Right lobe of liver (tissue), 6 donors: ENCODE measurements at regions not wholly inside any gene's neighbourhood (a gene's known extent, or its start where the extent isn't known, plus 50 kb on each side); places are given as distances from the start of the nearest gene placed in this dataset.
"Not testable (repeated sequence)": the region's sequence is repeated elsewhere in the genome, so short reads cannot be mapped to it uniquely, and the experiment has no call there.

Source experiments
- ATAC-seq, 4 donors: fragments of 200-7000 bp; cut with Tn5 transposase; one replicate each; pipeline ENCODE4 v1.9.1; 2020; ENCODE audit warnings: mild to moderate bottlenecking in 4 of 4, moderate library complexity in 4 of 4
- DNase-seq, 3 donors: peaks; one replicate each; pipeline ENCODE4 v3.0.0-alpha.2; 2020
- H3K27ac ChIP-seq, 3 donors: fragments of 200-600 bp; one replicate each; pipeline ENCODE4 v1.8.0; 2022
- H3K27me3 ChIP-seq, 2 donors: fragments of 200-600 bp; one replicate each; pipeline ENCODE4 v1.8.0; 2022
- H3K36me3 ChIP-seq, 4 donors: fragments of 200-600 bp; sonication (generic) in 1 of 4; one replicate each; pipeline versions ENCODE4 v1.5.1 to v1.8.0; 2017 to 2022; ENCODE audit warnings: control low read depth in 1 of 4
- H3K4me1 ChIP-seq, 4 donors: fragments of 200-600 bp; sonication (generic) in 1 of 4; one replicate each; pipeline versions ENCODE4 v1.5.1 to v1.8.0; 2017 to 2022; ENCODE audit warnings: control low read depth in 1 of 4
- H3K4me3 ChIP-seq, 3 donors: fragments of 200-600 bp; one replicate each; pipeline ENCODE4 v1.8.0; 2022
- H3K9me3 ChIP-seq, 4 donors: fragments of 200-600 bp; sonication (generic) in 1 of 4; one replicate each; pipeline versions ENCODE4 v1.5.1 to v1.8.0; 2017 to 2022; ENCODE audit warnings: control low read depth in 1 of 4
- POLR2A ChIP-seq: fragments of 450-650 bp; IDR thresholded peaks from one replicate; pipeline ENCODE4 v1.6.1; 2017; ENCODE audit warnings: antibody characterized with exemption, mild to moderate bottlenecking
- WGBS: methylation state at CpG from one replicate; pipeline ENCODE4 v1.1.6; 2018; ENCODE audit warnings: low coverage, low lambda C conversion rate; ENCODE audit not compliant: insufficient coverage; ENCODE audit errors: missing lambda C conversion rate; 5-methylcytosine and 5-hydroxymethylcytosine counted together
- intact Hi-C, 2 donors: fragments of 100-400 bp; cut with DNase I; formaldehyde crosslinking; loops; one replicate each; pipeline versions ENCODE4 v1.11.2 to v1.14.1; 2022
- TF ChIP-seq, protein P1 (sequence below), 4 donors: fragments of 200-600 bp in 3 of 4; fragments of 450-650 bp in 1 of 4; IDR thresholded peaks; one replicate each; pipeline versions ENCODE4 v1.5.1 to v1.8.0; 2016 to 2022; ENCODE audit warnings: antibody characterized with exemption in 4 of 4, mild to moderate bottlenecking in 2 of 4
- donor health status: DM: no; HTN: yes; CAD: no.
- donor health status: DM: no; HTN: no; CAD: no.
- donor health status: DM: no; HTN: no; CAD: no.
- donor health status: DM: no; HTN: yes; CAD: no.
- donor health status: DM: no; HTN: yes; CAD: no.

DNA sequence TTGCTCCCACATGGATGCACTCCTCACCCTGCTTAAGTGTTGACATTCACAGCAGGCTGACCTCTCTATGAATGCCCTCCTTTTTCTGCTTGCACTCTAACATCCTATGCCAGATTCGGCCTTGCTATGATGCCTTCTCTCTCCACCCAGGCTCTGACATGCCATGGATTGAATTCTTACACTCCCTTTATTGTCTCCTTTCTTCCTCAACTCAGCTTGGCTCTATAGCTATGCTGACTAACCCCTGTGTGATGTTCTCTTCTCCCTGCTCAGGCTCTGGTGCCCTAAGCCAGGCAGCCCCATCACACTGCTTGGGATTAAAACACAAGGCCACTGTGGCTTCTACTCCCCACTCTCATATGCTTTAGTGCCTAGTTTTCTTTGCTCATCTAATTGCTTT, 563.7 kb downstream of the NSUN3 start:
- Histone ChIP-seq H3K36me3 (no peaks in the 10 kb centered on the region), H3K27ac (no peak overlapping the region), H3K4me1 (no peaks in the 10 kb centered on the region), H3K4me3 (no peak overlapping the region), H3K27me3 (no peaks in the 10 kb centered on the region), H3K9me3 (no peaks in the 10 kb centered on the region)
- ATAC-seq, result no peak
- TF ChIP-seq, protein P1, sequence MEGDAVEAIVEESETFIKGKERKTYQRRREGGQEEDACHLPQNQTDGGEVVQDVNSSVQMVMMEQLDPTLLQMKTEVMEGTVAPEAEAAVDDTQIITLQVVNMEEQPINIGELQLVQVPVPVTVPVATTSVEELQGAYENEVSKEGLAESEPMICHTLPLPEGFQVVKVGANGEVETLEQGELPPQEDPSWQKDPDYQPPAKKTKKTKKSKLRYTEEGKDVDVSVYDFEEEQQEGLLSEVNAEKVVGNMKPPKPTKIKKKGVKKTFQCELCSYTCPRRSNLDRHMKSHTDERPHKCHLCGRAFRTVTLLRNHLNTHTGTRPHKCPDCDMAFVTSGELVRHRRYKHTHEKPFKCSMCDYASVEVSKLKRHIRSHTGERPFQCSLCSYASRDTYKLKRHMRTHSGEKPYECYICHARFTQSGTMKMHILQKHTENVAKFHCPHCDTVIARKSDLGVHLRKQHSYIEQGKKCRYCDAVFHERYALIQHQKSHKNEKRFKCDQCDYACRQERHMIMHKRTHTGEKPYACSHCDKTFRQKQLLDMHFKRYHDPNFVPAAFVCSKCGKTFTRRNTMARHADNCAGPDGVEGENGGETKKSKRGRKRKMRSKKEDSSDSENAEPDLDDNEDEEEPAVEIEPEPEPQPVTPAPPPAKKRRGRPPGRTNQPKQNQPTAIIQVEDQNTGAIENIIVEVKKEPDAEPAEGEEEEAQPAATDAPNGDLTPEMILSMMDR (IDR thresholded peaks at IDR 0.05), result no peak
- TF ChIP-seq POLR2A, result no peak
- DNase-seq, result no peak
- WGBS, result 0% methylated on average over 1 of the region's 1 CpG
- intact Hi-C loops, result no loop called here

DNA sequence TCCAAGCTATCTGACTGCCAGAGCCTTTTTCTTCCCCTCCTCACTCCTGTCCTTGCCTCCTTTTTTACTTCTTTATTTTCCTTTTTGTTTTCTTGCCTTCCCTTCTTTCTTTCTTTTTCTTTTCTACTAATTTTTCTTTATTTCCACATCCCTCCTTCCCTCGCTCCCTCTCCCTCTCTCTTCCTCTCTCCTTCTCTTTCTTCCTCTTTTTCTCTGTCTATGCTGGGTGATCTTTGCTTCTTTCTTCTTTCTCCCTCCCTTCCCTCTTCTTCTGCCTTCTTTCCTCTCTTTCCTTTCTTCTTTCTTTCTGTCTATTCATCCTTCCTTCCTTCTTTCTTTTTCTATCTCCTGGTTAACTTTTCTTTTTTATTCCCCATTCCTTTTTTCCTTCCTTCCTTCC, 564.8 kb downstream of the NSUN3 start:
- no peaks in the 10 kb centered on the region for H3K4me1 ChIP-seq
- DNase-seq, result no peak
- no peaks in the 10 kb centered on the region for H3K27me3 ChIP-seq
- TF ChIP-seq, protein P1 (IDR thresholded peaks at IDR 0.05), result no peak
- no peak for TF ChIP-seq POLR2A
- intact Hi-C loops, result no loop called here
- no peak overlapping the region for H3K27ac ChIP-seq
- ATAC-seq, result no peak
- no peaks in the 10 kb centered on the region for H3K9me3 ChIP-seq
- H3K4me3 ChIP-seq, result no peak overlapping the region
- WGBS, result 100% methylated on average over 1 of the region's 1 CpG
- no peaks in the 10 kb centered on the region for H3K36me3 ChIP-seq

DNA sequence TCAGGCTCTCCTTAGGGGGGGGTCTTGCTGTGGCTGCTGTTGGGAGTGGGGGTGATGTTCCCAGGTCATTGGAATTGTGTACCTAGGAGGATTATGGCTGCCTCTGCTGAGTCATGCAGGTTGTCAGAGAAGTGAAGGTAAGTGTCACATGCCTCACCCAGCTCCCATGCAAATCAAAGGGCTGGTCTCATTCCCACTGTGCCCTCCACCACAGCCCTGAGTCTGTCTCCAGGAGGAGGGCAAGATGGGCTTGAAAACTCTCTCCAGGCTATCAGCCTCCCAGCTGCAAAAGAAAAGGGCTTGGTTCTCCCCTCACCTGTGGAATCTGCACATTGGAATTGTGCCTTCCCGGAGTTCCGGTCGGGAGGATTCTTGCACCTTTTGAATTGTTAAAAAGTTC, 580.5 kb downstream of the NSUN3 start:
- H3K27me3 ChIP-seq, result no peaks in the 10 kb centered on the region
- H3K4me1 ChIP-seq, result no peaks in the 10 kb centered on the region
- WGBS, result no CpG with 5 or more reads among the region's 3 CpGs
- H3K27ac ChIP-seq, result no peak overlapping the region
- intact Hi-C loops, result no loop called here
- TF ChIP-seq, protein P1 (IDR thresholded peaks at IDR 0.05), result no peak
- TF ChIP-seq POLR2A, result no peak
- ATAC-seq, result no peak
- no peaks in the 10 kb centered on the region for H3K36me3 ChIP-seq
- DNase-seq, result no peak
- H3K4me3 ChIP-seq, result no peak overlapping the region
- H3K9me3 ChIP-seq, result no peaks in the 10 kb centered on the region

DNA sequence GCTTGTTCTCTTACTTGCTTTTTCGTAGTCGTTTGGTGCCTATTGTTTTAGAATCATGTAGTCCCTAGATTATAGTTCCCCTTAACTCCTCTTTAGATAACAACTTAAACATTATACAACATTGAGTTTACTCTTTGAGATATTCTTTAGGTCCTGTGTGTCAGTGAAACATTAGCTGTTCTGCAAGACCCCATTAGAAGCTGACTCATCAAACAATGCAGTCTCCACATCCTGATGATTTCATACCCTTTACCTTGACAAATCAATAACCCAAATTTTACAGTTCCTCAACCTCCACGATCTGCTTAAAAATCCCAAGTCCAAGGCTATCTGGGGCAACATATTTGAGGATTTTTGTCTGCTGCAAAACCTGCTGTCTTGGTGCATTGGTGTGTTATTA, 582.9 kb downstream of the NSUN3 start:
- Histone ChIP-seq H3K9me3 (no peaks in the 10 kb centered on the region), H3K27ac (no peak overlapping the region), H3K4me3 (no peak overlapping the region), H3K36me3 (no peaks in the 10 kb centered on the region), H3K4me1 (peaks cover 0 to 11% (median 3%) of the 10 kb centered on the region in 4 donors), H3K27me3 (no peaks in the 10 kb centered on the region)
- ATAC-seq (no peak), DNase-seq (no peak)
- TF ChIP-seq, protein P1 (IDR thresholded peaks at IDR 0.05), result no peak
- 83% methylated on average over 3 of the region's 3 CpGs for WGBS
- intact Hi-C loops, result no loop called here

DNA sequence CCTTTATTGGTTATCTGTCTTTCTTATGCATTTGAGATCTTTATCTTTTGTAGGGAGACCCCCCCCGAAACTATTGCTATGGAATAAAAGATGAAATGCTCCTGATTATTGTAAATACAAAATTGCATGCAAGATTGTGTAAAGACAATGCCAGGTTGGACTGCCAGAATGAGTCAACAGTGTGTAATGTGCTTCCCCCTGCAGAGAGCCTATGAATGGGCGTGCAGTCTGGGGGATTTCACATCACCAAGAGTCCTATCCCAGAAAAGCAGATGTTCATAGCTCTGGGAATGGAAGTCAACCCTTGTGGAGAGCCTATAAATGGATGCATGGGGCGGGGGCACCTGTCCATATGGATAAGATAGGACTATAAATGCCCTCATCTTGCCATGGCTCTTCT, 584.3 kb downstream of the NSUN3 start:
- TF ChIP-seq POLR2A, result no peak
- TF ChIP-seq, protein P1 (IDR thresholded peaks at IDR 0.05), result no peak
- DNase-seq (no peak), ATAC-seq (no peak)
- intact Hi-C loops, result no loop called here
- Histone ChIP-seq H3K27me3 (no peaks in the 10 kb centered on the region), H3K9me3 (no peaks in the 10 kb centered on the region), H3K36me3 (no peaks in the 10 kb centered on the region), H3K4me1 (peaks cover 0 to 11% (median 3%) of the 10 kb centered on the region in 4 donors), H3K4me3 (no peak overlapping the region), H3K27ac (no peak overlapping the region)
- 85% methylated on average over 1 of the region's 3 CpGs for WGBS

DNA sequence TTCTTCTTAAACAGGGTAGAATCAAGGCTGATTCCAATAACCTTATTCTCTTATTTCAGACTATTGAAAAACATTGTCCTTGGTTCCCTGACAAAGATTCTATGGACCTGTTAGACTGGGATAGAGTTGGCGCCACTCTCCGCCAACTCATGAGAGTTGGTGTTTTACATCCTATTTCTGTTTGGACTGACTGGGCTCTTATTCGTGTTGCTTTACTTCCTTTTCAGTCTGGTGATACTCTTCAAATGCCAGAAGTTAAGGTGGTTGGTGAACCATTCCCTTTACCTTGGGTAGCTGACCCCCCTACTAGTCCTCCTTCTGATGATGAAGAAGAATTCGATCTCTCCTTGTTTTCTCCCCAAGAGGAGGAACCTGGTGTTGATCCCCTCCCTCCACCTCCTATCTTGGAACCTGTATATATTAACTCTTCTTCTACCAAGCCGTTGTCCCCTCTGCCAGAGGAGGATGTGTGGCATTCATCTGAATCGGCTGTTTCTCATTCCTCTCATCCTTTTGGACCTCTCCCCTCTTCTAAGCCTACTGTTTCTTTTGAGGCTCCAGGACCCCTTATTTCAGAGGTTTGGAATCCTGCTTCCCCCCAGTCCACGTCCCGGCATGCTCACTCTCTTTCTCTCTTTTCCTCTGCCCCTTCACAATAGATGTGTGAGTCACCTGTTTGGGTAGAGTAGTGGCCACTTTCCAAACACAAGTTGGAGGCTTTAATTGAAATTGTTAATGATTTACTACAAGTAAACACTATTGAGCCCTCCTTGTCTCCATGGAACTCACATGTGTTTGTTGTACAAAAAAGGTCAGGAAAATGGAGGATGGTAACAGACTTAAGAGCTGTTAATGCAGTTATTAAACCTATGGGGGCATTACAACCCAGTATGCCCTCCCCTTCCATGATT, 585.7 kb downstream of the NSUN3 start:
- peaks cover 0 to 11% (median 3%) of the 10 kb centered on the region in 4 donors for H3K4me1 ChIP-seq
- peak; percentile 44 to 87 (median 74) for ATAC-seq
- H3K9me3 ChIP-seq, H3K27me3 ChIP-seq, intact Hi-C loops, DNase-seq, H3K4me3 ChIP-seq, H3K36me3 ChIP-seq: not testable (repeated sequence)
- H3K27ac ChIP-seq, result peak overlapping the region in 1 of 3 donors; percentile 5
- 49% methylated on average over 6 of the region's 8 CpGs for WGBS
